ENCODE measurements at regions not wholly inside any gene's neighbourhood (a gene's known extent, or its start where the extent isn't known, plus 50 kb on each side); places are given as distances from the start of the nearest gene placed in this dataset.

GRCh38 chr9:29669613-29670012, 2096.3 kb upstream of the C9orf72 start:
- TF ChIP-seq POLR2A (IDR thresholded peaks at IDR 0.05) (no peak), CTCF (IDR thresholded peaks at IDR 0.05) (no peak)
